ENCODE measurements at regions not wholly inside any gene's neighbourhood (a gene's known extent, or its start where the extent isn't known, plus 50 kb on each side); places are given as distances from the start of the nearest gene placed in this dataset.
A peak's percentile ranks its signal among the peaks of the same experiment; 100 is the strongest.
"Not testable (repeated sequence)": the region's sequence is repeated elsewhere in the genome, so short reads cannot be mapped to it uniquely, and the experiment has no call there.

DNA sequence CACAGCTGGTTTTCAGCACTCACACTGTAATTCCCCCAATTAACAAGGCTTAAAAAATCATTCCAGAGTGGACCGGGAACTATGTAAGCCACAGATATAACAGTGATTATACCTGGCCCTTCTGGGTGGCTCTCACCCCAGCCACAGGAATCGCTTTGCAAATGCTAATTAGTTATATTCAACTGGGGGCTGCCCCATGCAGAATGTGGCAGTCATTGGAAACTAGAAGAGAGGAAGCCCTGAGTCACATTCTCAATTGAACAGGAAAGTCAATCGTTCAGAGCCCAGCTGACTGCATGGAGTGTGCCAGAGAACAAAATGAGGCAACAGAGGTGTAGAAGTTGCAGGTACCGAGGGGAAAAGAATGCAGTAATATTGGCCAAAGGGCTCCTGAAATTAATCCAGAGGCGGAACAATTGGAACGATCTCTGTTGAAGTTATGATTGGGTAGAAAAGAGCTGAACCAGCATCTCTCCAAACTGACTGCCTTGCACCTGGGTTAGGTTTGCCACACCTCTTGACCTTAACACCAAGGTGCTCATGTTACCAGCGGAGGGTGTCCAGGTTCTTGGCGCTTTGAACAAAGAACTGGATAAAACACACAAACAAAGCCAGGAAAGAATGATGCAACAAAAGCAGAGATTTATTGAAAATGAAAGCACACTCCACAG lies 909.7 kb upstream of the AUTS2 start:
- peak; percentile 93 for DNase-seq

DNA sequence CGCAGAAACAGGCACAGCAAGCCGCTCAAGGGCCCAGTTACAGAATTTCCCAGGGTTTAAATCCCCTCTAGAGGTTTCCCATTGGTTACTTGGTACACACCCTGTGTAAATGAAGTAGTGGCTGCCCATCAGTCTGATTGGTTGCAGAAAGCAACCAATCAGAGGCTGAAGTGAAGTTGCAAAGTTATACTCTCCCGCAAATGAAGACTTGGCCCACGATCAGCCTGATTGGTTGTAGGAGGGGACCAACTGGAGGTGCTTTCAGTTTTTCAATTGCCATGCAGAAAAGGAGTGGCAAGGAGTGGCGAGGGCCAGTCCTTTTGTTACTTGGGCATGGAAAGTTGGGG lies 909.2 kb upstream of the AUTS2 start:
- DNase-seq = no peak

DNA sequence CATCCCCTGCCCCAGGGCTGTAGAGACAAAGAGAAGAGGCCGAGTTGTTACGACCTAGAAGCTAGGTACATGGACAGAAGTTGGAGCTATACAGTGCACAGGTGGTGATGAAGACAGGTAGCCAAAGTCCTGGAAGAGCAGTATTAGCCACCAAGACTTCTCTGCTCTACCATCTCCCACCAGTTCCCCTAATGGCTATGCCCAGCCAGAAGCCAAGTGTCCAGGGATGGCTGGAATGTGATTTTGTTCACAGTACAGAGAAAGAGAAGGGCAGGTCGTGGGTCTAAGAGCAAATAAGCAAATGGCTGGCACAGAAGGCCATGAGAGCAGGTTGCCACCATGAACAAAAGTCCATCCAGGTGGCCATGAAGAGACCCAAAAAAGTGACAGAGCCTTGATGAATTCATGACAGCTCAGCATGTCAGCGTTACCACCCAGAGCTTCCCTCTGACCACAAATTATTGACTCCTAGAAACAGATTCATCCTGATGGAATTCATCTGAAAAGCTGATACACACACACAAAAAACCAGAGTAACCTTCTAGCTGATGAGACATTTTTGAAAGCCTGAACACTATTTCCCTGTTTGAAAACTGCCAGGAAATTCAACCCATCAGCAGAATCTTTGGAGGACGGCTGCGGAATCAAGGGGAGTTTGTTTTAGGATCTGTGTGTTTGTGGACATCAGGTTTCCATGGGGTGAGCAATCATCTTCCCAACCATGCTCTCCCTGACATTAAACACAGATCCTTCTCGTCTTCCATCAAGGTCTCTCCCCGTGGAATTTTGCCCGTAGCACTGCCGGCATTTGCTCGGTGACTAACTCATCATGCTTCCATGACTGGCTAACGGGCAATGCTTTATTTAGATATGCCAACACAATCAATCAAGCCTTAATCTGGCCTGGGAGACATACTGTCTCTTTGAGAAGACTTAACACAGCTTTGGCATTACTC lies 906.7 kb upstream of the AUTS2 start:
- no peak for DNase-seq

DNA sequence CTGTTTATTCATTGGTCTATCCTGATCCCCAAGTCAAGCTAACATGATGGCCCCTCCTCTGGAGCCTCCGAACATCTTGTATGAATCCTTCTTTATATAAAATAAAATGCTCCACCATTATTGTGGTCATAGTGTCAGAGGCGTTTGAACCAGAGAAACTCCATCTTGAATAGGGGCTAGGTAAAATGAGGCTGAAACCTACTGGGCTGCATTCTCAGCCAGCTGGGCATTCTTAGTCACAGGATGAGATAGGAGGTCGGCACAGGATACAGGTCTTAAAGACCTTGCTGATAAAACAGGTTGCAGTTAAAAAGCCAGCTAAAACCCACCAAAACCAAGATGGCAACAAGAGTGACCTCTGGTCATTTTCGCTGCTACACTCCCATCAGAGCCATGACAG lies 905.8 kb upstream of the AUTS2 start:
- no peak for DNase-seq

DNA sequence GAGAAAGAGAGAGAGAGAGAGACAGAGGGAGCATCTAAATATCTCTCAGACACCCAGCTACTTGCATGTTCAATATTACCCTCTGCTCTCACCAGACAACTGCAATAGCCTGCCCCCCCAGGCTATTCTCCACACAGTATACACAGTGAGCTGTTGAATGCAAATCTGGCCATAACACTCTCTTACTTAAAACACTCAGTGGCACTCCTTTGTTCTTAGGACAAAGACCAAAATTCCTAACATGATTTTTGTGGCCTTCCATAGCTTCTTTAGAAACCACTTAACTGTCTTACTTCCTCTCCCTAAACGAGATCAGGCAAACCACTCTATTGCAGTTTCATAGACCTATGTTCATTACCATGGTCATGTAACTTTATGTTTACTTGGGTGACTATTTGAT lies 903.6 kb upstream of the AUTS2 start:
- DNase-seq = peak; percentile 35

DNA sequence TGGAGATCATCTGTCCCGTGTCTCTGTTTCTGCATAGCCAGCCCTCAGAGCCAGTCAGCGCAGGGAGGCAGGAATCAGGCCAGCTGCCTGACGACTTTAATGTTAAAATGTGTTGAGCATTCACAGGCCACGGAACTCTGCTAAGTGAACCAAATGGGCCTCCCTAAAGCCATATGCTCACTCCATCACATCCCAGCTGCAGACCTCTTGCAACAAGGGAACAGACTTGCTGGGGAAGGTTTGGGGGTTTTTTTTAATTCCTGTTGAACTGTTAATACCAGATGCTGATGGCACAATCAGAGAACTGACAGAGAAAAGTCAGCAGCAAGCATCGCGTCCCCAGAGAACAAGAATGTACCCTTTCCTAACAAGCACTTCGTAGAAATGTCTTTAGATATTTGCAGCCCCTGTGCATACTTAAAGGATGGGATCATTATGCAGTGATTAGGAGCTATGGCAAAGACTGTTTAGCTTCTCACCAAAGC lies 900.4 kb upstream of the AUTS2 start:
- DNase-seq = no peak

DNA sequence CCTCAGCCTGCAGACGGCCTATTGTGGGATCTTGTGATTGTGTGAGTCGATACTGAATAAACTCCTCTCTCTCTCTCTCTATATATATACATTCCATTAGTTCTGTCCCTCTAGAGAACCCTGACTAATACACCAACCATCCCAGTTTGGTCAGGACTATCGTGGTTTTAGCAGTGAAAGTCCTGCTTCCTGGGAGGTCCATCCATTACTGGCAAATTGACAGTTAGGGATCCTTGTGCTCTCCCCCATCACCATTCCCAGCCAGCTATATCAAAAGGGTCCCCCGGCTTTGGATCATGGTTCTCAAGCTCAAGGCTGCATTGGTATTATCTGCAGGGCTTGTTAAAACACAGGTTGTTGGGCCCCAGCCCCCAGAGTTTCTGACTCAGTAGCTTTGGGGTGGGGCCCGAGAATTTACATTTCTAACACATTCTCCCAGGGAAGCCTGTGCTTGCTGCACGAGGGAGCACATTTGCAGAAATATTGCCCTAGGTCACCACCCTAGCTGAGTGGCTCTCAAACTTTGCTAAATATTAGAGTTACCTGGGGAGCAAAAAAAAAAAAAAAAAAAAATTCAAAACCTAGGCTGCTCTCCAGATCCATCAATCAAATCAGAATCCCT lies 899.1 kb upstream of the AUTS2 start:
- no peak for DNase-seq

DNA sequence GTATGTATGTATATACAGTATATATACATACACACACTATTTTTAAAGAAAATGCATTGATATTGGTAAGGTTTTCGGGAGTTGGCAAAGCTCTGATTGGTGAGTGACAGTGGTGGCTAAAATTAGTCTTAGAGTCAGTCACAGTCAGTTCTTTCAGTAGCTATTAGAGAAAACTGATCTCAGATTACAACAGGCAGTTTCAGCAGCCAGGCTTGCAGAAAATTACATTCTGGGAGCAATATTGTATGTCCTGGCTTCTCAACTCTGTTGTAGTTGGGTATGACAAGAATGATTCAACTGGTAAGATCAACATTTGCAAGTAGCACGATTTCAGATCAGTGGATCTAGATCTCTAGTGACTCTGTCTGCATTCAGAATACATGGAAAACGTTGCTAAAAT lies 897.9 kb upstream of the AUTS2 start:
- DNase-seq = no peak

DNA sequence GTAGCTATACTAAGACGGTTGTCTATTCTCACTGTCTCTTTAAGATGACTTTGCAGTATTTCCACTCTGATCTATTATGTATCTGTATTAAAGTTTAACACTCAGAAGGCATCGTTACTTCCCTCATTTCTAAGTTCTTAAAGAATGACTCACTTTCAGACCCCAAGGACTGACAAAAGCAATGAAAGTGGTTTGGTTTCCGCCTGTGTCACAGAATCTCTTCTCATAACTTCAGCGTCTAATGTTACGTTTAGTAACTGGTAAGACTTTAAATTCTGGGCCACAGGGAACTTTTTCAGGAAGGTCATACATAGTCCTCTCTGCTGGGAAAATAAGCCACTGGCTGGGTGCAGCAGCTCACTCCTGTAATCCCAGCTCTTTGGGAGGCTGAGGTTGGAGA lies 892.0 kb upstream of the AUTS2 start:
- no peak for DNase-seq

DNA sequence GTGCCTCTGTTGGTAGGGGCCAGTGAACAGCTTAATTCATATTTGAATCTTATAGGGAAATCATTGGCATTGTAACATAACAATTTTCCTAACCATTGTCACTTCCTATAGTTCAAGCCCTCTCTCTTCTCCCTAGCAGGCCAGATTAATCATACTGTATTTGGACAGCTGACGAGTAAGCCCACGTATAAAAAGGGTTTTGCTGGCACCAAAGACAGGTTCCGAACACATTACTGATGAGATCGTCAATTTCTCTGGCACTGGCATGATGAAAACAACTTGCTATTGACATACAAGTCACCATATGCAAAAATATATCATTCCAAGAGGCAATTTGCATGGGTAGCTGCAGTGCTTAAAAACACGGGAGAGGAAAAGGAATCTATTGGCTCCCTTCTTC lies 891.1 kb upstream of the AUTS2 start:
- no peak for DNase-seq

DNA sequence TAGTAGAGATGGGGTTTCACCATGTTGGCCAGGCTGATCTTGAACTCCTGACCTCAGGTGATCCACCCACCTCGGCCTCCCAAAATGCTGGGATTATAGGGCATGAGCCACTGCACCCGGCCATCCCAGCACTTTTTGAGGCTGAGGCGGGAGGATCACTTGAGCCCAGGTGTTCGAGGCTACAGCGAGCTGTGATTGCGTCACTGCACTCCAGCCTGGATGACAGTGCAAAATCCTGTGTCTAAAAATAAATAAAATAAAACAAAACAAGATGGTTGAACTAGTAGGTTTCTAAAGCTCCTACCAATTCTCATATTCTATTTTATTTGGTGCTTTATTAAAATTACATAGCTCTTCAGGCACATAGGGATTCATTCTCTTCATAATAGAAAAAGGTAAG lies 890.3 kb upstream of the AUTS2 start:
- no peak for DNase-seq

DNA sequence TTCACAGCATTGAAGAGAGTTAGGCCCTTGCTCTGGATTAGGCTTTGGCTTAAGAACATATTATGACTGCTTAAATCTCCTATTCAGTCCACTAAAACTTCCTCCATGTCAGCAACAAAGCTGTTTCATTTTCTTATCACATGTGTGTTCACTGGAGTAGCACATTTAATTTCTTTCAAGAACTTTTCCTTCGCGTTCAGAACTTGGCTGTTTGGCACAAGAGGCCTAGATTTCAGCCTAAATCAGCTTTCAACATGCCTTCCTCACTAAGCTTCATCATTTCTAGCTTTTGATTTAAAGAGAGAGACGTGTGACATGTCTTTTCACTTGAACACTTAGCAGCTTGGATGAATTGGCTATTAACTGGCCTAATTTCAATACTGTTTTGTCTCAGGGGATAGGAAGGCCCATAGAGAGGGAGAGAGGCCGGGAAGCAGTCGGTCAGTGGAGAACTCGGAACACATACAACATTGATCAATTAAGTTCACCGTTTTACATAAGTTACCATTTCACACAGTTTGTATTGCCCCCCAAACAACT lies 885.2 kb upstream of the AUTS2 start:
- no peak for DNase-seq

DNA sequence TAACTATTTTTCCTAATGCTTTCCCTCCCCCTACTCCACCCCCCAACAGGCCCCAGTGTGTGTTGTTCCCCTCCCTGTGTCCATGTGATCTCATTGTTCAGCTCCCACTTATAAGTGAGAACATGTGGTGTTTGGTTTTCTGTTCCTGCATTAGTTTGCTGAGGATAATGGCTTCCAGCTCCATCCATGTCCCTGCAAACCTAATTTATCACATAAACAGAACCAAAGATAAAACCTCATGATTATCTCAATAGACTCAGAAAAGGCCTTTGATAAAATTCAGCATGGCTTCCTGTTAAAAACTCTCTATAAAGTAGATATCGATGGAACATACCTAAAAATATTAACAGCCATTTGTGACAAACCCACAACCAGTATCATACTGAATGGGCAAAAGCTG lies 884.1 kb upstream of the AUTS2 start:
- DNase-seq = not testable (repeated sequence)

DNA sequence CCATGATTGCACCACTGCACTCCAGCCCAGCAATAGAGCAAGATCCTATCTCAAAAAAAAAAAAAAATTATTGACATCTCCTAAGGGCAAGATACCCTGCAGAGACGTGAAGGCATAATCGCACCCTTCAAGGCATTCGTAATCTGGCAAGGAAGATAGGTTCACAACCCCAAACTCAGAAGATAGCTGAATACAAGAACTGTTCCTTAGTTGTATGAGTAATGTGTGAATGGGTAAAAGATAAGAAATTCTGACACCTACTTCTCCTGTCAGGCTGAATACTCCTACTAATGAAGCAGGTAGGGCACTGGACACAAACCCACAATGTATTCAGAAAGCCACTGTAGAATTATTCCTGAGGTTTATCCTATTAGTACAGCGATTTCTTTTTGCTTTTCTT lies 882.4 kb upstream of the AUTS2 start:
- DNase-seq = no peak

DNA sequence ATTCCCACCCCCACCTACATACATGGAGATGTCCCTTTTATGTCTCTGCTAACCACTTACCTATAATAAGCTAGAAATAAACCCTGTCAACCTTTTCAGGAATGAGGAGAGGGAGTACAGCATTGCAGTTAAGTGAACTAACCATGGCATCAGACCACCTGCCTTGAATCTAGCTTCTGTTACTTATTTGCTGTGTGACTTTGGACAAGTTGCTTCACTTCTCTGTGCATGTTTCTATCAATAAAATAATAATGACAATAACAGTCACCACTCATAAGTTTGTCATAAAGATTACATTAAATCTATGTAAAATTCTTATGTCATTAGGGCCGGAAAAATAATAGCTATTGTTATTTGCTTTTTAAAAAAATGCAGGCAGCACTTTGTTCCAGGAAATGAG lies 881.1 kb upstream of the AUTS2 start:
- no peak for DNase-seq

DNA sequence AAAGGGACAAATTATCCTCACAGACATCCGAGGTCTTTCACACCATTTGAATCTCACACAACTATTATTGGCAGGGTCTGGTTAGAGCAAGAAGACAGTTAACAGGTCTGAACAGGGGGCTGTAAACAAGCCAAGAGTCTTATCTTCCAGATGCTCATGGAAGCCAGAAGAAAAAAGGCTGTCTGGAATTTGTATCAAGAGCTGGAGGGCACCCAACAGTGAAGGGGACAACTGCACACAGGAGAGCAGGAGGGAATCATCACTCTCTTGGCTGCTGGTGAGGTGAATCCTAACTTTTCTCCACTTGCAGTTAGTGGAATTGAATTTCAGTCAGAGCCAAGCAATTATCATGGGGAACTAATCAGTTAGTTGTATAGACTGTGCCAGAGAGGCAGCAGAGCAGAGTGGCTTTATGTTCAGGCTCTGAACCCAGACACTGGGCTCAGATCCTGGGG lies 880.2 kb upstream of the AUTS2 start:
- DNase-seq = peak; percentile 70

DNA sequence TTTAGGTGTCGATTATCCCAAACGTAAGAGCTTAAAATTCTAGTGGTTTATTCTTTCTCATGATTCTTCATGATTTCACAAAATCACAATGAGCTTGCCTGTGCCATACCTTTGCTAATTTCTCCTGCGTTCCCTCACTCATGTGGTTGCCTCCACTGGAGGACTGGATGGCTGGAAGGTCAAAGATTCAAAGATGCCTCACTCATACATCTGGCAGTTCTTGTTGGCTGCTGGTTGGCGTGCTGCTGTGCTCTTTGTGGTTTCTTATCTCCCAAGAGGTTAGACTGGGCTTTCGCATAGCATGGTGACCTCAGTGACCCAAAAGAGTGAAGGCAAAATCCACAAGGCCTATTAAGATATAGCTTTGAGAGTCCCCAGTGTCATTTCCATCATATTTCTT lies 877.6 kb upstream of the AUTS2 start:
- DNase-seq = no peak

DNA sequence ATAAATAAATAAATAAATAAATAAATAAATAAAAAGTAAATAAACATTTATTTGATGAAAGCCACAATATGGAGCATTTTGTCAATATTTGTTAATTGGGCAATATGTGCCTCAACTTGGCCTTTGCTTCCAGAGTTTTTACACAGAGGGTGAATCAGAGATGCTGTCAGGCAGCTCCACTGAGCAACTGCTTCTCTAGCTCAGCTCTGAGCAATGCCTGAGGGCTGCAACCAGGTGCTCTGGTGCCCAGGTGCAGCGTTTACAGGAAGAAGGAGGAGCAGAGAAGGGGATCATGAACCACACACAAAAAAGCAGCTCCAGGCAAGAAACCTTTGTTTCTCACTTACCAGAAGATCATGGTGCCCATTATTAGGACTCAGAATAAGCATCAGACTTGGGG lies 876.2 kb upstream of the AUTS2 start:
- DNase-seq = peak; percentile 84

DNA sequence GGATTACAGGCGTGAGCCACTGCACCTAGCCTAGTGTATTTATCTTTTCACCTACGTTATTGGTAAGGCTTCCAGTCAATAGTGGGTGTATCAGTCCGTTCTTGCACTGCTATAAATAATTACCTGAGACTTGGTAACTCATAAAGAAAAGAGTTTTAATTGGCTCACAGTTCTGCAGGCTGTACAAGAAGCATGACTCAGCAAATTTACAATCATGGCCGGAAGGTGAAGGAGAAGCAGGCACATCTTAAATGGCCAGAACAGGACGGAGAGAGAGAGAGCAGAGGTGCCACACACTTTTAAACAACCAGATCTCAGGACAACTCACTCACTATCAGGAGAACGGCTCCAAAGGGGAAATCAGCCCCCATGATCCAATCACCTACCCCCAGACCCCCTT lies 873.3 kb upstream of the AUTS2 start:
- DNase-seq = no peak

DNA sequence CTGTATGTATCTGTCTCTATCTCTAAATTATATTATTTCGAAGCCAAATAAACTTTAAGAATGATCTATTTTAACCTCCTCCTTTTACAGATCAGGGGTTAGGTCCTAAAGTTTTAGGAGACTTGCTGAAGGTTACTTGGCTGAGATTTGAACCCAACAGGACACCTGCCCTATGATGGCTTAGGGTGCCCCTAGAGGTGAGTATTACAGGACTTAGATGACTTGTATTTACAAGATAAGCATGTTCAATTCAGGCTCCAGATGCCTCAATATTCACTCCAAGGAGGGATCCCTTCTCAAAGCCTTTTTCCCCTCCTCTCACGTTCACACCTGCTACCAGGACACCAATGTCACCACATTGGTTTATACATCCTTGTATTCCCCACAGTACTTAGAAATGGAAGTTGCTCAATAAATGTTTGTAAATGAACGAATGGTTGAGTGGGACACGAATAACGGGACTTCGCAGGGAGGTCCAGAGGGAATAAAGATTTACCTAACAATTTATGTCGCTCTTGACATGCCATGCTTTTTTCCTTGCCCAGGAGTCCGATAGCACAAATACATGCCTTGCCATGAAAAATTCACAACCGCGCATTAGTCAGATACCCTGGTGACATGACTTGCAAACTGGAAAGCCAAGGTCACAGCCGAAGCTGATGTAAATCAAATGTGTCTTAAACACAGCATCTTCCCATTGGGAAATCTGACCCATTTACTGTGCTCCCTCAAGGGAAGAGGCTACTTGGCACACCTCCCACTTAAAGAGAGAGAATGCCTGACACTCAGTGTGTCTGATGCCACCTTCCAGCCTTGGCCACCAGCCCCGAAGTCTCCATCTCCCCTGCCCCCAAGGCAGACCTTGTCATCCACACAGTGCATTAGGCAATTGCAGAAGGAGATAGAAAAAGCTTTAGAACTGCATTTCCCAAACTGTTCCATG lies 872.2 kb upstream of the AUTS2 start:
- peak; percentile 16 for DNase-seq

DNA sequence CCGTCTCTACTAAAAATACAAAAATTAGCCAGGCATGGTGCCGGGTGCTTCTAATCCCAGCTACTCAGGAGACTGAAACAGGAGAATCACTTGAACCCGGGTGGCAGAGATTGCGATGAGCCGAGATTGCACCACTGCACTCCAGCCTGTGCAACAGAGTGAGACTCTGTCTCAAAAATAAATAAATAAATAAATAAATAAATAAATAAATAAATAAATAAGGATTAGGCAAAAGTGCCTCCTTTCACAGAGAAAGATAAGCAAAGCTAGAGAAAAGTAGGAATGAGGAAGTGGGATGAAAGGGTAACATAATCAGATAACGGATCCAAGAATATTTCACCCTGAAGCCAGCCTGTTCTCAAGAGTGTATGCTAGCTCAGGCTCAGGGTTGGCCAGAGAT lies 869.6 kb upstream of the AUTS2 start:
- DNase-seq = not testable (repeated sequence)

DNA sequence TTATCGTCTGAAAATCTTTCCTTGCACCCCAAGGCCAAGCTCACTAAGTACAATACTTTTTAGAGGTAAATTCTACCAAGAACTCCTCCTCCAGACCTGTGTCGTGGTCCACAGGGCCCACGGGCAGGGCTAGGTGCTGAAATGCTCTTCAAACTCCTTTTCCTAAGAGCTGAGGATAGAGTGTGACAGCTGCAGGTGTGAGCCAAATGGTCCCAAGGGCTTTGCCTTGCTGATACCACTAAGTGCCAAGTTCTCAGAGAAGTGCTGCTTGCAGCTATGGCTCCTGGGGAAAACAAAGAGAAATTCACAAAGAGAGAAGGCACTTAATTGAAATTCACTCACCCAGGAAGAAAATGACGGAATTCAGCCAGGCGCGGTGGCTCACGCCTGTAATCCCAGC lies 868.9 kb upstream of the AUTS2 start:
- DNase-seq = peak; percentile 96

Data from NCI-H69 (cell line).